Thyroid gland (tissue), 4 donors: ENCODE measurements at regions not wholly inside any gene's neighbourhood (a gene's known extent, or its start where the extent isn't known, plus 50 kb on each side); places are given as distances from the start of the nearest gene placed in this dataset.

Experiments
- CTCF ChIP-seq, 6 experiments: fragments of 200-600 bp in 3 of 6; fragments of 450-650 bp in 3 of 6; sonication (generic) in 3 of 6; IDR thresholded peaks; one replicate each; pipeline ENCODE4 v1.5.1; 2016 to 2019; ENCODE audit warnings: antibody characterized with exemption in 6 of 6, mild to moderate bottlenecking in 2 of 6, inconsistent platforms in 1 of 6, moderate library complexity in 1 of 6
- POLR2A ChIP-seq, 2 donors: fragments of 450-650 bp; IDR thresholded peaks; one replicate each; pipeline ENCODE4 v1.6.1; 2017; ENCODE audit warnings: antibody characterized with exemption in 2 of 2, mild to moderate bottlenecking in 2 of 2, moderate library complexity in 1 of 2

DNA sequence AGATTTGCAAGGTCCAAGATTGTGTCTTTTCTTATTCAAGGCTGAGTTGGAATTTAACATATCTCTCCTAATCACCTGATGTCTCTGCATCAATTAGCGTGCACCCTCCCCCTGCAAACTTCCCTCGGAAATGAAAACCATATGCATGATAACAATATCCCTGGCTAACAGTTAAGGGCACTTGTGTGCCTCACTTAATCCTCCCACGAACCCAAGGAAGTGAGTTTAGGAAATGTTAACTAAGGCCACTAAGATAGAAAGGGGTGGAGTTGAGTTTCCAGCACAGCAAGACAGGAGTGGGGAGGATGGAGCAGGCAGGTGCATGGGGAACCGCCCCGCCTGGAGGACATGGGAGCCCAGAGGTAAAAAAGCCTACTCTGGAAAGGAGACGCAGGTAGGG, 52.4 kb upstream of the PTMA start:
- TF ChIP-seq POLR2A (IDR thresholded peaks at IDR 0.05) (no peak), CTCF (IDR thresholded peaks at IDR 0.05) (no peak)
